Cardiac septum (tissue), 1 donor: ENCODE measurements at regions not wholly inside any gene's neighbourhood (a gene's known extent, or its start where the extent isn't known, plus 50 kb on each side); places are given as distances from the start of the nearest gene placed in this dataset.
"Not testable (repeated sequence)": the region's sequence is repeated elsewhere in the genome, so short reads cannot be mapped to it uniquely, and the experiment has no call there.

ENCODE experiments used
- DNase-seq: peaks from one replicate; pipeline ENCODE4 v3.0.0-alpha.2; 2020; ENCODE audit warnings: low spot score
- intact Hi-C: fragments of 100-400 bp; cut with DNase I; formaldehyde crosslinking; loops from one replicate; pipeline ENCODE4 v1.14.0; 2022
- donor health status: DM: no; HTN: no; CAD: no.

DNA sequence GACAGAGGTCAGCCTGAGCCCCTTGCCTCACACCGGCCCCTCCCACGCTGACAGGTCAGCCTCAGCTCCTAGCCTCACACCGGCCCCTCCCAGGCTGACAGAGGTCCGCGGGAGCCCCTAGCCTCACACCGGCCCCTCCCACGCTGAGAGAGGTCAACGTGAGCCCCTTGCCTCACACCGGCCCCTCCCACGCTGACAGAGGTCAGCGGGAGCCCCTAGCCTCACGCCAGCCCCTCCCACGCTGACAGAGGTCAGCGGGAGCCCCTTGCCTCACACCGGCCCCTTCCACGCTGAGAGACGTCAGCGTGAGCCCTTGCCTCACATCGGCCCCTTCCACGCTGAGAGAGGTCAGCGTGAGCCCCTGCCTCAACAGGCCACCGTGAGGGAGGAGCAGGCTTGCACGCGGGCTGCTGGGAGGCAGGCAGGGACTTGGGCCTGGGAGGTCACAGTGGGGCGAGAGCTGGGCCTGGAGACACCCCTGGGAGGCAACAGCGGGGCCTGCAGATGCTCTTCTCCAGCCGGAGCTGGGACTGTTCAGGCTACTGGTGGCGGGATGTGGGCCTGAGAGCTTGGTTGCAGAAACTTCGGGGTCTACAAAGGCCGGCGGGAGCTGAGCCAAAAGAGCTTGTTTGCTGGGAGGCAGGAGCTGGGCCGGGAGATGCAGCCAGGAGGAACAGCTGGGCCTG is 356.4 kb downstream of the ZNF37A start:
- DNase-seq, intact Hi-C loops: not testable (repeated sequence)

DNA sequence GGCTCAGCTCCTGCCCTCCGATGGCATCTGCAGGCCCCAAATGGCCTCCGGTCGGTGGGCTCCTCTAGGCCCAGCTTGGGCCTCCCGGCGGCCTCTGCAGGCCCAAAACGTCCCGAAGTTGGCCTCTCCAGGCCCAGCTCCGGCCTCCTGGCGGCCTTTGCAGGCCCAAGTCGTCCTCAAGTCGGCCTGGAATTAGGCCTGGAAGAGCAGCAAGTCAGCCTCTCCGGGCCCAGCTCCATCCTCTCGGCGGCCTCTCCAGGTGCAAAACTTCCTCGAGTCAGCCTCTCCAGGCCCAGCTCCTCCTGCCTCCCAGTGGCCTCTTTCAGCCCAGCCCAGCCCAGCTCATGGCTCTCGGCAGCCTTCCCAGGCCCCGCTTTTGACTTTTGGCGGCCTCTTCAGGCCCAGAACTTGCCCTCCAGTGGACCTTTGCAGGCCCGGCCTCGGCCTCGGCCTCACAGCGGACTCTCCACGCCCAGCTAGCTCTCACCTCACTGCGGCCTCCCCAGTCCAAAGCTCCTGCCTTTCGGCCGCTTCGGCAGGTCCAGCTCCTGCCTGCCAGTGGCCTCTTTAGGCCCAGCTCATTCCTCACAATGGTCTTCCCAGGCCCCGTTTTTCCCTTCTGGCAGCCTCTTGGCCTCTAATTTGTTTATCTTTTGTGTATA is 357.3 kb downstream of the ZNF37A start:
- DNase-seq, intact Hi-C loops: not testable (repeated sequence)
